Breast epithelium (tissue), 4 donors: ENCODE measurements at regions not wholly inside any gene's neighbourhood (a gene's known extent, or its start where the extent isn't known, plus 50 kb on each side); places are given as distances from the start of the nearest gene placed in this dataset.

Experiments
- DNase-seq, 2 donors: peaks; one replicate each; pipeline ENCODE4 v3.0.0-alpha.2; 2019; ENCODE audit warnings: low spot score in 2 of 2
- H3K27ac ChIP-seq, 2 donors: fragments of 200-600 bp; sonication (generic) in 1 of 2; one replicate each; pipeline ENCODE4 v1.5.1; 2016 to 2019; ENCODE audit warnings: mild to moderate bottlenecking in 1 of 2
- H3K27me3 ChIP-seq, 2 donors: fragments of 200-600 bp; sonication (generic) in 1 of 2; one replicate each; pipeline versions ENCODE4 v1.5.1 to v1.6.0; 2017 to 2019; ENCODE audit warnings: control low read depth in 1 of 2, mild to moderate bottlenecking in 1 of 2
- H3K36me3 ChIP-seq: fragments of 200-600 bp; one replicate; pipeline ENCODE4 v1.5.1; 2019
- H3K4me1 ChIP-seq, 2 donors: fragments of 200-600 bp; sonication (generic); one replicate each; pipeline ENCODE4 v1.5.1; 2016 to 2019; ENCODE audit warnings: control low read depth in 1 of 2
- H3K4me3 ChIP-seq, 3 donors: fragments of 200-600 bp; sonication (generic); 1 replicate in 2 of 3; 2 replicates in 1 of 3; pipeline ENCODE4 v1.5.1; 2016 to 2019; ENCODE audit warnings: mild to moderate bottlenecking in 3 of 3, moderate library complexity in 2 of 3
- H3K9me3 ChIP-seq, 2 donors: fragments of 200-600 bp; sonication (generic) in 1 of 2; one replicate each; pipeline ENCODE4 v1.5.1; 2016 to 2019; ENCODE audit warnings: control low read depth in 1 of 2
- POLR2A ChIP-seq: fragments of 450-650 bp; IDR thresholded peaks from one replicate; pipeline ENCODE4 v1.6.1; 2016; ENCODE audit warnings: antibody characterized with exemption, mild to moderate bottlenecking, moderate library complexity
- POLR2AphosphoS5 ChIP-seq, 3 donors: sonication (generic); formaldehyde crosslinking; IDR thresholded peaks; one replicate each; pipeline ENCODE4 v1.6.1; 2017; ENCODE audit warnings: antibody characterized with exemption in 3 of 3
- intact Hi-C: fragments of 100-400 bp; cut with DNase I; formaldehyde crosslinking; loops from one replicate; pipeline ENCODE4 v1.15.1; 2023; ENCODE audit warnings: low total_unique reads
- TF ChIP-seq, protein P1 (sequence below), 3 donors: fragments of 450-650 bp; IDR thresholded peaks; one replicate each; pipeline ENCODE4 v1.5.1; 2016 to 2017; ENCODE audit warnings: antibody characterized with exemption in 3 of 3, mild to moderate bottlenecking in 3 of 3, moderate library complexity in 3 of 3

DNA sequence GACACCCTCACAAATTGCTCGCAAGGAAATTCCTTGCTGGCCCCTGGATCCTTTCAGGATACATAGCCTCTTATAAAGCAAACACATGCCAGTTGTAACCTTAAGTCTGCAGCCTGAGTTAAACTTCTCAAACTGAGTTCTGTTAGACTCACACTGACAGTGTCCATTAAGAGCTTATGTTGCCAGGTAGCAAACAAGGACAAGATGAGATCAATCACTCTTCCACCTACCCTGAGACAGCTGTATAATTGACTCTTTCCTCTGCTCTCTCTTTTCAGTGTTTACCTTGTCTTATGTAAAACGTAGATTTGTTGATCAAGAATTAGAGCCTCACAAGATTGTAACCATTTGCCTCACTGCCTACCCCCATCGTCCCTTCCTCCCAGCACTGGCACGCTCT, 359.8 kb downstream of the EPM2A start:
- H3K4me1 ChIP-seq = no peaks in the 10 kb centered on the region
- no peak overlapping the region for H3K27ac ChIP-seq
- H3K36me3 ChIP-seq = no peaks in the 10 kb centered on the region
- no peak for DNase-seq
- TF ChIP-seq POLR2A (no peak), POLR2AphosphoS5 (IDR thresholded peaks at IDR 0.05) (no peak)
- TF ChIP-seq, protein P1, sequence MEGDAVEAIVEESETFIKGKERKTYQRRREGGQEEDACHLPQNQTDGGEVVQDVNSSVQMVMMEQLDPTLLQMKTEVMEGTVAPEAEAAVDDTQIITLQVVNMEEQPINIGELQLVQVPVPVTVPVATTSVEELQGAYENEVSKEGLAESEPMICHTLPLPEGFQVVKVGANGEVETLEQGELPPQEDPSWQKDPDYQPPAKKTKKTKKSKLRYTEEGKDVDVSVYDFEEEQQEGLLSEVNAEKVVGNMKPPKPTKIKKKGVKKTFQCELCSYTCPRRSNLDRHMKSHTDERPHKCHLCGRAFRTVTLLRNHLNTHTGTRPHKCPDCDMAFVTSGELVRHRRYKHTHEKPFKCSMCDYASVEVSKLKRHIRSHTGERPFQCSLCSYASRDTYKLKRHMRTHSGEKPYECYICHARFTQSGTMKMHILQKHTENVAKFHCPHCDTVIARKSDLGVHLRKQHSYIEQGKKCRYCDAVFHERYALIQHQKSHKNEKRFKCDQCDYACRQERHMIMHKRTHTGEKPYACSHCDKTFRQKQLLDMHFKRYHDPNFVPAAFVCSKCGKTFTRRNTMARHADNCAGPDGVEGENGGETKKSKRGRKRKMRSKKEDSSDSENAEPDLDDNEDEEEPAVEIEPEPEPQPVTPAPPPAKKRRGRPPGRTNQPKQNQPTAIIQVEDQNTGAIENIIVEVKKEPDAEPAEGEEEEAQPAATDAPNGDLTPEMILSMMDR (IDR thresholded peaks at IDR 0.05) = no peak
- no peaks in the 10 kb centered on the region for H3K27me3 ChIP-seq
- intact Hi-C loops = no loop called here
- peaks cover 0 to 4% of the 10 kb centered on the region in 2 donors for H3K9me3 ChIP-seq
- H3K4me3 ChIP-seq = no peak overlapping the region

DNA sequence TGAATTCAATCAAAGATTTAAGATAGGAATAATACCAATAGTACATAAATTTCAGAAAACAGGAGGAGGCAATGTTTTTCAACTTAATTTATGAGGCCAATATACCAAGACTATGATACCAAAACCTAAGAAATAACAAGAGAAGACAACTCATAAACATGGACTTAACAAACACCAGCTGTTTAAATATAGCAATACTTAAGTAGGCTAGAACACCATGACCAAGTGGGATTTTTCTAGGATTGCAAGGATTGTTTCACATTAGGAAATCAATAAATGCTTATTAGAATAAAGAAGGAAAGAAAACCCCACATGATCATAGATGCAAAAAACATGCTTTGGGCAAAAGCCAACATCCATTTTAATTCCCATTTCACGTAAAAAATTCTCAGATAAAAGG, 355.1 kb downstream of the EPM2A start:
- H3K27me3 ChIP-seq = no peaks in the 10 kb centered on the region
- no peaks in the 10 kb centered on the region for H3K4me1 ChIP-seq
- no peak for DNase-seq
- intact Hi-C loops = no loop called here
- no peaks in the 10 kb centered on the region for H3K36me3 ChIP-seq
- H3K9me3 ChIP-seq = peaks cover 0 to 4% of the 10 kb centered on the region in 2 donors
- no peak for TF ChIP-seq POLR2A
- TF ChIP-seq, protein P1 (IDR thresholded peaks at IDR 0.05) = no peak
- no peak for TF ChIP-seq POLR2AphosphoS5 (IDR thresholded peaks at IDR 0.05)
- H3K27ac ChIP-seq = no peak overlapping the region
- H3K4me3 ChIP-seq = no peak overlapping the region

DNA sequence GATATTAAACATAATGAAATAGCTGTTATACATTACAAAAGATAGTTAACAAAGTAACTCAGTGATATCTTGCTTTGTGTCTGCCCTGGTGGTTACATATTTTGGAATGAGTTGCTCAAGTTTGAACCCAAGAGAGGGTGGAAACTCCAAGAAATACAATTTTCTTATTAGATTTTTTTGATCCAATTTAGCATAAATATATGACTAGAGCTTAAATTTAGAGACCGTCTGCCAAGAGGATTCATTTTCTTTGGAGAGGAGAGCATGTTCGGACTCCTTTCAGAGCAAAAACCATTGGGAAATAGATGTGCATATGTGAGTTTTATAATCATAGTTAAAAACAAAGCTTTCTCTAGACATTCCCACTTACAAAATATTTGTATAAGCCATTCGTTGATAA, 353.4 kb downstream of the EPM2A start:
- no peaks in the 10 kb centered on the region for H3K36me3 ChIP-seq
- no peak for DNase-seq
- intact Hi-C loops = no loop called here
- no peak overlapping the region for H3K4me3 ChIP-seq
- H3K27me3 ChIP-seq = no peaks in the 10 kb centered on the region
- TF ChIP-seq, protein P1 (IDR thresholded peaks at IDR 0.05) = no peak
- TF ChIP-seq POLR2A (no peak), POLR2AphosphoS5 (IDR thresholded peaks at IDR 0.05) (no peak)
- H3K9me3 ChIP-seq = peaks cover 0 to 4% of the 10 kb centered on the region in 2 donors
- no peak overlapping the region for H3K27ac ChIP-seq
- no peaks in the 10 kb centered on the region for H3K4me1 ChIP-seq

DNA sequence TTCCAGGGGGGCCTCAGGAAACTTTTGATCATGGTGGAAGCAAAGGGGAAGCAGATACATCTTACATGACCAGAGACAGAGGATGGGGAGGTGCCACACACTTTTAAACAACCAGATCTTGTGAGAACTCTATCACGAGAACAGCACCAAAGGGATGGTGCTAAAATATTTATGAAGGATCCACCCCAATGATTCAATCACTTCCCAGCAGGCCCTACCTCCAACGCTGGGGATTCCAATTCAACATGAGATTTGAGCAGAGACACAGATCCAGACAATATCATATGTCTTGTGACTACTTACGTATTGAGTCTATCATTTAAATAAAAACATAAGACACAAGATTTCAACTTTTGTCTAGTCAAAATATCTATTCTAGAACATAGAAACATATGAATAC, 351.9 kb downstream of the EPM2A start:
- Histone ChIP-seq H3K27ac (no peak overlapping the region), H3K36me3 (no peaks in the 10 kb centered on the region), H3K9me3 (no peaks in the 10 kb centered on the region), H3K27me3 (no peaks in the 10 kb centered on the region), H3K4me3 (no peak overlapping the region), H3K4me1 (no peaks in the 10 kb centered on the region)
- TF ChIP-seq POLR2AphosphoS5 (IDR thresholded peaks at IDR 0.05) (no peak), POLR2A (no peak)
- TF ChIP-seq, protein P1 (IDR thresholded peaks at IDR 0.05) = no peak
- DNase-seq = no peak
- intact Hi-C loops = no loop called here

DNA sequence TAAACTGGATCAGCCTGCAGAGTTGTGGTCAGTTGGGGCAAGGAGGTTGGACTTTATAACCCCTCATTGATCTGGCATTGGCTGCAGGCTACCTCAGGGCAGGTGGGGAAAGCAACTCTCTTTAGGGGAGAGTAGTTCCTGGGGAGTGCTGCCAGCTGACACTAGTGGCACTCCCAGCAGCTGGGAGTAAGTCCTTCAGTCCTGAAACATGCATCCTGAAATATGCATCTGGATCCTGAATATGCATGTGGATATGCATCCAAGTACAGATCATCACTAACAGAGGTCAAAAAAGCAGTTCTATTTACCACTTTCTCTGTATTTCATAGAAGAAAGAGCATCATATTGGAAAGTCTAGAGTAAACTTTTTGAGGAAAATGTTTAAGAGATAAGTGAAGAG, 350.8 kb downstream of the EPM2A start:
- intact Hi-C loops = no loop called here
- TF ChIP-seq POLR2AphosphoS5 (IDR thresholded peaks at IDR 0.05) (no peak), POLR2A (no peak)
- TF ChIP-seq, protein P1 (IDR thresholded peaks at IDR 0.05) = no peak
- H3K27ac ChIP-seq = no peak overlapping the region
- H3K27me3 ChIP-seq = no peaks in the 10 kb centered on the region
- H3K4me3 ChIP-seq = no peak overlapping the region
- no peaks in the 10 kb centered on the region for H3K4me1 ChIP-seq
- no peaks in the 10 kb centered on the region for H3K36me3 ChIP-seq
- DNase-seq = no peak
- H3K9me3 ChIP-seq = no peaks in the 10 kb centered on the region
